ENCODE measurements at regions not wholly inside any gene's neighbourhood (a gene's known extent, or its start where the extent isn't known, plus 50 kb on each side); places are given as distances from the start of the nearest gene placed in this dataset.

DNA sequence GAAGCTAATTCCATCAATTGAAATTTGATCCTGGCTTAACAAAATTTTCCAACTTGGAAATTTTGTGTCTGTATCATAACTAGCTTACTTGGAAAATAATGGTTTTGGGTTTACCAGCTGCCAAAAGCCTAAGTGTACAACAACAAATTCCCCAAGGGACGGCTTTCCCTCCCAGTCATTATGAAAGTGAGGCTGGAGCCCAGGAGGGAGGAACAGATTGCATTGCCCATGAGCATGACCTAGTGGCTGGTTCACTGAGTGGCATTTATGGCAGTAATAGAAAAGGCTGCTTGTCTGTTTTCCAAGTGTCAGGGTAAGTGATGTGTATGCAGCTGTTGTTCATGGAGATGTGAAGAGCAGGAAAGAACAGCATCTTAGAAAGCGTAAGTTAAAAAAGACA, 70.8 kb upstream of the HHIP start:
- H3K4me1 ChIP-seq (ENCODE audit: insufficient read depth, low read length, poor library complexity, severe bottlenecking), result no peaks in the 10 kb centered on the region
- H3K4me3 ChIP-seq (ENCODE audit: low read depth, low read length, poor library complexity, severe bottlenecking), result no peak overlapping the region
- no peaks in the 10 kb centered on the region for H3K27me3 ChIP-seq (replicated peaks; ENCODE audit: insufficient read depth, low read depth, low read length, poor library complexity)
- no peak for TF ChIP-seq EZH2 (IDR thresholded peaks at IDR 0.05; ENCODE audit: borderline replicate concordance, low read depth, low read length, poor library complexity, severe bottlenecking)
- TF ChIP-seq, protein P1, sequence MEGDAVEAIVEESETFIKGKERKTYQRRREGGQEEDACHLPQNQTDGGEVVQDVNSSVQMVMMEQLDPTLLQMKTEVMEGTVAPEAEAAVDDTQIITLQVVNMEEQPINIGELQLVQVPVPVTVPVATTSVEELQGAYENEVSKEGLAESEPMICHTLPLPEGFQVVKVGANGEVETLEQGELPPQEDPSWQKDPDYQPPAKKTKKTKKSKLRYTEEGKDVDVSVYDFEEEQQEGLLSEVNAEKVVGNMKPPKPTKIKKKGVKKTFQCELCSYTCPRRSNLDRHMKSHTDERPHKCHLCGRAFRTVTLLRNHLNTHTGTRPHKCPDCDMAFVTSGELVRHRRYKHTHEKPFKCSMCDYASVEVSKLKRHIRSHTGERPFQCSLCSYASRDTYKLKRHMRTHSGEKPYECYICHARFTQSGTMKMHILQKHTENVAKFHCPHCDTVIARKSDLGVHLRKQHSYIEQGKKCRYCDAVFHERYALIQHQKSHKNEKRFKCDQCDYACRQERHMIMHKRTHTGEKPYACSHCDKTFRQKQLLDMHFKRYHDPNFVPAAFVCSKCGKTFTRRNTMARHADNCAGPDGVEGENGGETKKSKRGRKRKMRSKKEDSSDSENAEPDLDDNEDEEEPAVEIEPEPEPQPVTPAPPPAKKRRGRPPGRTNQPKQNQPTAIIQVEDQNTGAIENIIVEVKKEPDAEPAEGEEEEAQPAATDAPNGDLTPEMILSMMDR (conservative IDR thresholded peaks at IDR 0.05; ENCODE audit: low read depth, low read length), result 0 out of 2 replicates have a peak, but pooled peaks have one; percentile 15
- DNase-seq (ENCODE audit: low spot score), result peak; percentile 21
- intact Hi-C loops (cut with micrococcal nuclease; ENCODE audit: unreplicated experiment), result no loop called here
- ChIA-PET CTCF (no interaction called here), POLR2A (ENCODE audit: low non-redundant PET) (no interaction called here)
- no peaks in the 10 kb centered on the region for H3K36me3 ChIP-seq (ENCODE audit: insufficient read depth, low read length, poor library complexity, severe bottlenecking)
- no peak overlapping the region for H3K27ac ChIP-seq (ENCODE audit: low read depth, low read length, poor library complexity, severe bottlenecking)
- no peaks in the 10 kb centered on the region for H3K9me3 ChIP-seq (ENCODE audit: low read depth, low read length, poor library complexity, severe bottlenecking)
- no TSS peak for BruUV-seq (replicated peaks)

DNA sequence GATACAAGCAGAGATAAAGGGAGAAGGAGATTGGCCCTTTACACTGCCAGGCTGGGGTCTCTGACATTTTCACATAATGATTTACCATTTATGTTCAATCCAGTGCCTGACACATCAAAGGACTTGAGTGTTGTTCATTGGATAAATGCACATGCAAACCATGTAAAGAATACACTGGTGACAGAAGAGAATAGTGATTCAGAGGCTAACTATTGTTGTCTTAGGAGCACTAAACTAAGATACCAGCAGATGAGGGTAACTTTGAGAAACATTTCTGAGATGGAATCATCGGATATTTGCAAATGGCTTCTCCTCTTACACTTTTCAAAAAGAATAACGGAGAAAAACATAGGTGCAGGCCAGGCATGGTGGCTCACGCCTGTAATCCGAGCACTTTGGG, 67.3 kb upstream of the HHIP start:
- no peaks in the 10 kb centered on the region for H3K4me1 ChIP-seq (ENCODE audit: insufficient read depth, low read length, poor library complexity, severe bottlenecking)
- H3K36me3 ChIP-seq (ENCODE audit: insufficient read depth, low read length, poor library complexity, severe bottlenecking), result no peaks in the 10 kb centered on the region
- ChIA-PET POLR2A (ENCODE audit: low non-redundant PET) (no interaction called here), CTCF (no interaction called here)
- no peak for DNase-seq (ENCODE audit: low spot score)
- no peaks in the 10 kb centered on the region for H3K9me3 ChIP-seq (ENCODE audit: low read depth, low read length, poor library complexity, severe bottlenecking)
- no TSS peak for BruUV-seq (replicated peaks)
- intact Hi-C loops (cut with micrococcal nuclease; ENCODE audit: unreplicated experiment), result no loop called here
- no peak for TF ChIP-seq EZH2 (IDR thresholded peaks at IDR 0.05; ENCODE audit: borderline replicate concordance, low read depth, low read length, poor library complexity, severe bottlenecking)
- TF ChIP-seq, protein P1 (conservative IDR thresholded peaks at IDR 0.05; ENCODE audit: low read depth, low read length), result no peak
- H3K4me3 ChIP-seq (ENCODE audit: low read depth, low read length, poor library complexity, severe bottlenecking), result no peak overlapping the region
- no peak overlapping the region for H3K27ac ChIP-seq (ENCODE audit: low read depth, low read length, poor library complexity, severe bottlenecking)
- H3K27me3 ChIP-seq (replicated peaks; ENCODE audit: insufficient read depth, low read depth, low read length, poor library complexity), result no peaks in the 10 kb centered on the region

DNA sequence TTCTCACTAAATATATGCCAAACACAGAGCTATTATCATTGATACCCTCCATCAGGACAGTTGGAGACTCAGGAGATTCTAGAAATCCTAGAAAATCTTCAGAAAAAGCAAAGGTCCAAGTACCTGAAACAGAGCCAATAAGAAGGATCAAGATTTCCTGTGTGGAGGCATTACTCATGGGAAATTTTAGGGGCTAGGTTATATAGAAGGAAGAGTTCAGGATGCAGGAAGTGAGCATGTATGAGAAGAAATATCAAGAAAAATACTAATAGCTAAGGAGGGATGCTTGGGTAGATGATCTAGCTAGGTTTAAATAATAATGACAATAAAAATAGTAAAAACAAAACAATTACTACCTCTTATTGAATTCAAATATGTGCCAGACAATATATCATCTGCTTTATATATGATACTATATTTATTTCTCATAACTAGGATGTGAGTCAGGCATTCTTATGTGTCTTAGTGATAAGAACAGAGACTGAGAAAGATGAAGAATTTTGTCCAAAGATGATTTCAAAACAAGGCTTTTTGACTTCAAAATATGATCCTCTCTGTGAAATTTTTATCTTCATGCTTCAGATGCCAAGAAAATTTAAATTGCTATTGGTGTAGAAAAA, 66.4 kb upstream of the HHIP start:
- Histone ChIP-seq H3K4me1 (ENCODE audit: insufficient read depth, low read length, poor library complexity, severe bottlenecking) (no peaks in the 10 kb centered on the region), H3K27ac (ENCODE audit: low read depth, low read length, poor library complexity, severe bottlenecking) (no peak overlapping the region), H3K9me3 (ENCODE audit: low read depth, low read length, poor library complexity, severe bottlenecking) (no peaks in the 10 kb centered on the region), H3K27me3 (replicated peaks; ENCODE audit: insufficient read depth, low read depth, low read length, poor library complexity) (no peaks in the 10 kb centered on the region), H3K36me3 (ENCODE audit: insufficient read depth, low read length, poor library complexity, severe bottlenecking) (no peaks in the 10 kb centered on the region), H3K4me3 (ENCODE audit: low read depth, low read length, poor library complexity, severe bottlenecking) (no peak overlapping the region)
- CTCF ChIA-PET, result no interaction called here
- TF ChIP-seq EZH2 (IDR thresholded peaks at IDR 0.05; ENCODE audit: borderline replicate concordance, low read depth, low read length, poor library complexity, severe bottlenecking), result no peak
- TF ChIP-seq, protein P1 (conservative IDR thresholded peaks at IDR 0.05; ENCODE audit: low read depth, low read length), result no peak
- intact Hi-C loops (cut with micrococcal nuclease; ENCODE audit: unreplicated experiment), result no loop called here
- POLR2A ChIA-PET (ENCODE audit: low non-redundant PET), result no interaction called here
- no TSS peak for BruUV-seq (replicated peaks)
- no peak for DNase-seq (ENCODE audit: low spot score)
